GM12878 (cell line): ENCODE measurements at regions not wholly inside any gene's neighbourhood (a gene's known extent, or its start where the extent isn't known, plus 50 kb on each side); places are given as distances from the start of the nearest gene placed in this dataset.

Experiments
- ASH2L ChIP-seq: fragments of 300-600, 200-600 bp; sonication (generic); IDR thresholded peaks from 2 replicates; pipeline ENCODE4 v1.6.1; 2017; ENCODE audit warnings: low read depth, mild to moderate bottlenecking, borderline replicate concordance
- BMI1 ChIP-seq: fragments of 450-650 bp; IDR thresholded peaks from 2 replicates; pipeline ENCODE4 v1.6.1; 2016; ENCODE audit warnings: mild to moderate bottlenecking, moderate library complexity, borderline replicate concordance
- CBX3 ChIP-seq: fragments of 200-600 bp; sonication (generic); IDR thresholded peaks from 2 replicates; pipeline ENCODE4 v1.6.1; 2016; ENCODE audit warnings: low read depth, borderline replicate concordance
- CEBPB ChIP-seq, 2 experiments: fragments of 150-350 bp in 1 of 2; IDR thresholded peaks; 2 replicates each; pipeline ENCODE4 v1.6.1; 2012 to 2014; ENCODE audit warnings: low read depth in 2 of 2, low read length in 2 of 2, borderline replicate concordance in 1 of 2, inconsistent platforms in 1 of 2
- CTCF ChIP-seq, 3 experiments: IDR thresholded peaks in 2 of 3; conservative IDR thresholded peaks in 1 of 3; 2 replicates each; pipeline ENCODE4 v1.5.1; 2011; ENCODE audit warnings: low read depth in 3 of 3, low read length in 3 of 3, mild to moderate bottlenecking in 3 of 3, control low read depth in 2 of 3, moderate library complexity in 2 of 3, inconsistent platforms in 1 of 3, mixed read lengths in 1 of 3; ENCODE audit not compliant: control insufficient read depth in 2 of 3, insufficient read depth in 1 of 3; ENCODE audit errors: extremely low read depth in 1 of 3
- EZH2 ChIP-seq: IDR thresholded peaks from 2 replicates; pipeline ENCODE4 v1.6.1; 2012; ENCODE audit warnings: low read depth, mild to moderate bottlenecking, control low read depth, inconsistent platforms, low read length, borderline replicate concordance; ENCODE audit not compliant: control insufficient read depth
- FOS ChIP-seq: IDR thresholded peaks from 3 replicates; pipeline ENCODE4 v1.6.1; 2011; ENCODE audit warnings: borderline replicate concordance; ENCODE audit not compliant: insufficient read length; ENCODE audit errors: extremely low read depth
- JUNB ChIP-seq: IDR thresholded peaks from 2 replicates; pipeline ENCODE4 v1.6.1; 2016; ENCODE audit warnings: antibody characterized with exemption, mild to moderate bottlenecking
- NRF1 ChIP-seq: conservative IDR thresholded peaks from 2 replicates; pipeline ENCODE4 v1.6.1; 2011; ENCODE audit warnings: mild to moderate bottlenecking, low read depth, low read length, improper control_type of control experiment
- RB1 ChIP-seq: fragments of 450-650 bp; formaldehyde crosslinking; IDR thresholded peaks from 2 replicates; pipeline ENCODE4 v1.6.1; 2017; ENCODE audit warnings: mild to moderate bottlenecking, borderline replicate concordance
- REST ChIP-seq: IDR thresholded peaks from 2 replicates; pipeline ENCODE4 v1.6.1; 2012; ENCODE audit warnings: mild to moderate bottlenecking, low read depth, low read length
- RUNX3 ChIP-seq: IDR thresholded peaks from 2 replicates; pipeline ENCODE4 v1.6.1; 2012; ENCODE audit warnings: low read length, inconsistent platforms
- SIX5 ChIP-seq: IDR thresholded peaks from 2 replicates; pipeline ENCODE4 v1.6.1; 2011; ENCODE audit warnings: mild to moderate bottlenecking, low read depth, low read length, moderate library complexity; ENCODE audit not compliant: severe bottlenecking
- SMAD1 ChIP-seq: fragments of 450-650 bp; IDR thresholded peaks from 2 replicates; pipeline ENCODE4 v1.6.1; 2018; ENCODE audit warnings: mild to moderate bottlenecking, low read depth; ENCODE audit not compliant: partially characterized antibody
- SMARCA5 ChIP-seq: fragments of 450-650 bp; IDR thresholded peaks from 2 replicates; pipeline ENCODE4 v1.6.1; 2017; ENCODE audit warnings: mild to moderate bottlenecking
- SP1 ChIP-seq: IDR thresholded peaks from one replicate; pipeline ENCODE4 v1.6.1; 2011; ENCODE audit warnings: low read depth, low read length
- TCF7 ChIP-seq: IDR thresholded peaks from 2 replicates; pipeline ENCODE4 v1.6.1; 2014; ENCODE audit warnings: antibody characterized with exemption, borderline replicate concordance
- TF ChIP-seq, protein P1 (sequence below): IDR thresholded peaks from 2 replicates; pipeline ENCODE4 v1.6.1; 2011; ENCODE audit warnings: low read depth, mild to moderate bottlenecking, low read length, moderate library complexity, borderline replicate concordance; ENCODE audit errors: extremely low read depth

DNA sequence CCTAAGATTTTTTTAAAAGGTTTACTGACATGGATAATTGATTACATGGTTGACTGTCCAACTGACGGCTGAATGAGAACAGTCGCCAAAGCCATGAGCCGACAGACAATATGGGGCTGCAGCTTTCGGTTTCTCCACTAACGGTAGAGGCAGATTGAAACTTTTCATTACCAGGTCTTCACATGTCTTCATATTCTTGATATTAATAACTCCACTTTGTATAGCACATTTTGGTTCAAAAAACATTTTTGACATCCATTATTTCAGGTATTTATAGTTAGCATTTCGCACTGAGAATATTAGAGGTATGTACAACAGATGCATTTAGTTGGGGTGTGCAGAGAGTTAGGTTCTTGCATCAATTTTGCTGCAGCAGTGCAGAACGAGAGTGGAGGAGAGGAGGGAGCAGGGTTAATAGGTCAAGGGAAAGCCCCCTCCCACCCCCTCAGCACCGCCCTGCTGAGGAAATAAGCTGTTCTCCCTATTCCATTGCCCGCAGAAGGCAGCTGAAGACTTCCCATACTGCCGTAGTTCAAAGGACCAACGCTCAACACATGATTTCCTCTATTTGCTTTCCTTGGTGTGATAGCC, 73.6 kb upstream of the ADTRP start (continued):
- TF ChIP-seq BMI1 (no peak), JUNB (peak; percentile 85), SMAD1 (no peak), TCF7 (peak; percentile 38; the same call in 1 of the 2 replicates), SP1 (no peak), CEBPB (IDR thresholded peaks at IDR 0.05; ENCODE audit: borderline replicate concordance in 1 of 2, low read depth in 2 of 2, low read length in 2 of 2) (peak in 1 of 2 experiments; percentile 94; a peak in 1 of 4 replicates), CTCF (IDR thresholded peaks at IDR 0.05 in 2 of 3, conservative IDR thresholded peaks at IDR 0.05 in 1 of 3; ENCODE audit: control insufficient read depth in 2 of 3, extremely low read depth in 1 of 3, insufficient read depth in 1 of 3, low read depth in 3 of 3, low read length in 3 of 3) (no peak), FOS (no peak), SMARCA5 (no peak), RB1 (no peak), NRF1 (no peak), REST (no peak), RUNX3 (peak; percentile 68; the same call in 1 of the 2 replicates), EZH2 (no peak), CBX3 (no peak), ASH2L (0 out of 2 replicates have a peak, but pooled peaks have one; percentile 24), SIX5 (no peak)
- TF ChIP-seq, protein P1, sequence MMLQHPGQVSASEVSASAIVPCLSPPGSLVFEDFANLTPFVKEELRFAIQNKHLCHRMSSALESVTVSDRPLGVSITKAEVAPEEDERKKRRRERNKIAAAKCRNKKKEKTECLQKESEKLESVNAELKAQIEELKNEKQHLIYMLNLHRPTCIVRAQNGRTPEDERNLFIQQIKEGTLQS = no peak
